Osteoblast (primary cell): ENCODE measurements at regions not wholly inside any gene's neighbourhood (a gene's known extent, or its start where the extent isn't known, plus 50 kb on each side); places are given as distances from the start of the nearest gene placed in this dataset.

Experiments
- DNase-seq: peaks from one replicate; pipeline ENCODE4 v3.0.0; 2011; ENCODE audit warnings: low spot score, mixed read lengths; ENCODE audit not compliant: insufficient read length; ENCODE audit errors: missing footprints
- H2AFZ ChIP-seq: 2 replicates; pipeline ENCODE4 v1.6.0; 2011; ENCODE audit warnings: mild to moderate bottlenecking, low read length
- H3K27ac ChIP-seq: 2 replicates; pipeline ENCODE4 v1.5.1; 2011; ENCODE audit warnings: mild to moderate bottlenecking, low read depth, low read length, moderate library complexity
- H3K27me3 ChIP-seq: 2 replicates; pipeline ENCODE4 v1.6.0; 2012; ENCODE audit warnings: mild to moderate bottlenecking, control low read depth, inconsistent platforms, low read length, moderate library complexity; ENCODE audit not compliant: insufficient read depth
- H3K36me3 ChIP-seq: 2 replicates; pipeline ENCODE4 v1.5.1; 2011; ENCODE audit warnings: mild to moderate bottlenecking, low read length, control low read depth, moderate library complexity; ENCODE audit not compliant: insufficient read depth
- H3K4me1 ChIP-seq: 2 replicates; pipeline ENCODE4 v1.5.1; 2011; ENCODE audit warnings: mild to moderate bottlenecking, low read length, control low read depth, moderate library complexity; ENCODE audit not compliant: insufficient read depth
- H3K4me2 ChIP-seq: 2 replicates; pipeline ENCODE4 v1.6.0; 2011; ENCODE audit warnings: mild to moderate bottlenecking, low read length; ENCODE audit not compliant: insufficient read depth
- H3K4me3 ChIP-seq: fragments of 200-600 bp; sonication (generic); 3 replicates; pipeline ENCODE4 v1.5.1; 2012; ENCODE audit warnings: mild to moderate bottlenecking, low read length, inconsistent platforms; ENCODE audit not compliant: insufficient read depth
- H3K79me2 ChIP-seq: 2 replicates; pipeline ENCODE4 v1.6.0; 2012; ENCODE audit warnings: mild to moderate bottlenecking, low read length, control low read depth, inconsistent platforms; ENCODE audit not compliant: insufficient read depth
- H3K9me3 ChIP-seq: 2 replicates; pipeline ENCODE4 v1.5.1; 2011; ENCODE audit warnings: low read depth, low read length, control low read depth
- H4K20me1 ChIP-seq: 2 replicates; pipeline ENCODE4 v1.6.0; 2012; ENCODE audit warnings: mild to moderate bottlenecking, low read length, control low read depth; ENCODE audit not compliant: insufficient read depth
- TF ChIP-seq, protein P1 (sequence below): IDR thresholded peaks from 2 replicates; pipeline ENCODE4 v1.5.1; 2011; ENCODE audit warnings: mild to moderate bottlenecking, low read depth, low read length, moderate library complexity; ENCODE audit errors: extremely low read depth

DNA sequence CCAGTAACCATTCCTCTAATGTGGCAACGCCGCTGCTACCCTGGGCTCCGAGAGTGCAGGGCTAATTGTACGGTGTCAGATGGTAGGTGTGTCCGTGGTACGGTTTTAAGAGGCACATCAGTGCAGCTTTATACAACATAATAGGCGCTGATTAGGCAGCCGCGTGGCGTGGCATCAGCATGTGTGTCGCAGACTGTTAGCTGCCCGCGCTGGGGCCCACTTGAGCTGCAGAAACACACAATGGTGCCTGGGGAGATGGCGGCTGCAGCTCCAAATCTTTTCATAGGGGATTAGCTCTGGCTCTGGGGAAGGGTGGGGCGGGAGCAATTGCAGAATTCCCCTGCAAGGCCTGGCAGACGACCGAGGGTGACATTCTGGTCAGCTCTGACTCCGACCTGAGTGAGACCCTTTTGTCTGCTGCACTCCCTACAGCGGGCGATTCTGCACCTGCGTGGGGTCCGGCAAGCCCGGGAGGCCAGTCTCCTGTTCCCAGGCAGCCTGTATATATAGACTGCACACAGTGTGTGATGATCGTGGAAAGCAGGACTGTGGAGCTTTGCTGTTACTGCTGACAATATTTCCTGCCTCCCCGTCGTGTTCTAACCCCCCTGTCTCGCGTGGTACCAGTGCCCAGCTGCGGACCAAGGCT lies 722.7 kb upstream of the CELF2 start:
- TF ChIP-seq, protein P1, sequence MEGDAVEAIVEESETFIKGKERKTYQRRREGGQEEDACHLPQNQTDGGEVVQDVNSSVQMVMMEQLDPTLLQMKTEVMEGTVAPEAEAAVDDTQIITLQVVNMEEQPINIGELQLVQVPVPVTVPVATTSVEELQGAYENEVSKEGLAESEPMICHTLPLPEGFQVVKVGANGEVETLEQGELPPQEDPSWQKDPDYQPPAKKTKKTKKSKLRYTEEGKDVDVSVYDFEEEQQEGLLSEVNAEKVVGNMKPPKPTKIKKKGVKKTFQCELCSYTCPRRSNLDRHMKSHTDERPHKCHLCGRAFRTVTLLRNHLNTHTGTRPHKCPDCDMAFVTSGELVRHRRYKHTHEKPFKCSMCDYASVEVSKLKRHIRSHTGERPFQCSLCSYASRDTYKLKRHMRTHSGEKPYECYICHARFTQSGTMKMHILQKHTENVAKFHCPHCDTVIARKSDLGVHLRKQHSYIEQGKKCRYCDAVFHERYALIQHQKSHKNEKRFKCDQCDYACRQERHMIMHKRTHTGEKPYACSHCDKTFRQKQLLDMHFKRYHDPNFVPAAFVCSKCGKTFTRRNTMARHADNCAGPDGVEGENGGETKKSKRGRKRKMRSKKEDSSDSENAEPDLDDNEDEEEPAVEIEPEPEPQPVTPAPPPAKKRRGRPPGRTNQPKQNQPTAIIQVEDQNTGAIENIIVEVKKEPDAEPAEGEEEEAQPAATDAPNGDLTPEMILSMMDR: no peak
- no peak overlapping the region for H3K4me3 ChIP-seq
- H2AFZ ChIP-seq: no peak overlapping the region
- H4K20me1 ChIP-seq: no peaks in the 10 kb centered on the region
- H3K27ac ChIP-seq: no peak overlapping the region
- H3K27me3 ChIP-seq: no peaks in the 10 kb centered on the region
- DNase-seq: peak; percentile 30
- no peak overlapping the region for H3K4me2 ChIP-seq
- H3K79me2 ChIP-seq: no peaks in the 10 kb centered on the region
- no peaks in the 10 kb centered on the region for H3K4me1 ChIP-seq
- H3K9me3 ChIP-seq: no peaks in the 10 kb centered on the region
- no peaks in the 10 kb centered on the region for H3K36me3 ChIP-seq

DNA sequence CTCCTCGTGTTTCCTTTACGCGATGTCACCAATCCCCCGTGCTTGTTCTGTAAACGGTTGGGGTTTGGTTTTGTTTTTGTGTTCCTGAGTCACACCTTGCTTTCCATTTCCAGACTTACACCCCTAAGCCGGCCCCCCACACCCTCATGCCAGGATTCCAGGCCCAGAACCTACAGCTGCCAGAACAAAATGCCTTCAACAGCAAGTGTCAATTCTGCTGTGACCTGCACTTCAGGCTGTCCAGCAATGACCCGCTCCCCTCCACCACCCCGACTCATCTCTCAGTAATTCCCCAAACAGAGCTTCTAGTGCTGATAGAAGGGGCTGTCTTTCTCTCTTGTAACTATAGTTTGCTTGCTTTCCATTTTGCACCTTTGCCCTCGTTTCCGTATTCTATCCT lies 722.1 kb upstream of the CELF2 start:
- H3K79me2 ChIP-seq: no peaks in the 10 kb centered on the region
- H3K27ac ChIP-seq: no peak overlapping the region
- no peak overlapping the region for H3K4me3 ChIP-seq
- no peaks in the 10 kb centered on the region for H3K9me3 ChIP-seq
- TF ChIP-seq, protein P1: no peak
- no peaks in the 10 kb centered on the region for H3K27me3 ChIP-seq
- H4K20me1 ChIP-seq: no peaks in the 10 kb centered on the region
- H3K4me2 ChIP-seq: no peak overlapping the region
- no peaks in the 10 kb centered on the region for H3K4me1 ChIP-seq
- no peak overlapping the region for H2AFZ ChIP-seq
- no peak for DNase-seq
- no peaks in the 10 kb centered on the region for H3K36me3 ChIP-seq

DNA sequence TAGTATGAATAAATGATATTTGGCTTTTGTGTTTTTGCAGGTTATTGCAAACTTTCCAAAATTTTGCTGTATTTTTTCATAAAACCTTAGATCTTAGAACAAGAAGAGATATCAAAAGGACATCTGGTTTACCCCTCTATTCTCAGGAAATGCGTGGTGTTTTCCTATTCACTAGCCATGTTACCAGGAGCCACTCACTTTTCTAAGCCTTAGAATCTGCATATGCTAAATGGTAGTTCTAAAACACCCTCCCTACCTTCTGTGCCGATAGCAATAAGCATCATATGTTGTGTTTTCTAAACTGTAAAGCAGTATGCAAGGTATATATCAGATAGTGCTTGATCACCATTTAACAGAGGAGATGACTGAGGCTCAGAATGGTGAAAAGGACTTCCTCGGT lies 715.0 kb upstream of the CELF2 start:
- TF ChIP-seq, protein P1: no peak

DNA sequence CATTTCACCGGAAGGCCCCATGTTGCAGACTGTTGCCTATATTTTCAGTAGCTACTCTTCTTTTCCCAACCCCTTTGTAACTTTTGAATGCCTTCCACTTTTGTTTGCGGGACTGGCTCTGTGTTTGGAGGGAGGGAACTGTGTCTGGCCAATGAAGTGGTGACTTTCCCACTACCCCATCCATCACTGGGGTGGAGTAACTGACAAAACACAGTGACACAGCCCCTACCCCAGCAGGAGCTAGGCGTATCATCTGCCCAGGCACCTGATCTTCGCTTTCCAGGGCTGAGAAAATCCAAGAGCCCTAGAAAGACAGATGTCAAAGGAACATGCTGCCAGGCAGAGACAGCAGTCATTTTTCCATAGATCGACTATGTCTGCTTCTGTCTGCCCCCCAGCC lies 710.6 kb upstream of the CELF2 start:
- Histone ChIP-seq H3K9me3 (no peaks in the 10 kb centered on the region), H3K27me3 (no peaks in the 10 kb centered on the region), H3K79me2 (no peaks in the 10 kb centered on the region), H4K20me1 (no peaks in the 10 kb centered on the region), H3K4me1 (no peaks in the 10 kb centered on the region), H3K27ac (no peak overlapping the region), H3K4me3 (no peak overlapping the region), H3K4me2 (no peak overlapping the region), H3K36me3 (no peaks in the 10 kb centered on the region), H2AFZ (no peak overlapping the region)
- DNase-seq: no peak
- TF ChIP-seq, protein P1: no peak

More for the DNA sequence above, 715.0 kb upstream of the CELF2 start:
- Histone ChIP-seq H3K4me2 (no peak overlapping the region), H3K4me3 (no peak overlapping the region), H3K36me3 (no peaks in the 10 kb centered on the region), H3K9me3 (no peaks in the 10 kb centered on the region), H3K79me2 (no peaks in the 10 kb centered on the region), H4K20me1 (no peaks in the 10 kb centered on the region), H3K27me3 (no peaks in the 10 kb centered on the region), H2AFZ (no peak overlapping the region), H3K27ac (no peak overlapping the region), H3K4me1 (no peaks in the 10 kb centered on the region)
- no peak for DNase-seq
